Ascending aorta (tissue), 2 donors: ENCODE measurements at regions not wholly inside any gene's neighbourhood (a gene's known extent, or its start where the extent isn't known, plus 50 kb on each side); places are given as distances from the start of the nearest gene placed in this dataset.

Experiments
- DNase-seq, 2 donors: peaks; one replicate each; pipeline ENCODE4 v3.0.0-alpha.2; 2019; ENCODE audit warnings: low spot score in 2 of 2
- H3K27ac ChIP-seq, 2 donors: fragments of 200-600 bp; sonication (generic); one replicate each; pipeline ENCODE4 v1.5.1; 2016 to 2017; ENCODE audit warnings: mild to moderate bottlenecking in 1 of 2
- H3K27me3 ChIP-seq: fragments of 200-600 bp; sonication (generic); one replicate; pipeline ENCODE4 v1.5.1; 2017
- H3K36me3 ChIP-seq, 2 donors: fragments of 200-600 bp; sonication (generic); one replicate each; pipeline ENCODE4 v1.5.1; 2016
- H3K4me1 ChIP-seq, 2 donors: fragments of 200-600 bp; sonication (generic); one replicate each; pipeline ENCODE4 v1.5.1; 2016 to 2017; ENCODE audit warnings: mild to moderate bottlenecking in 1 of 2
- H3K4me3 ChIP-seq, 2 donors: fragments of 200-600 bp; sonication (generic); one replicate each; pipeline ENCODE4 v1.5.1; 2016 to 2017; ENCODE audit warnings: mild to moderate bottlenecking in 1 of 2
- H3K9me3 ChIP-seq, 2 donors: fragments of 200-600 bp; sonication (generic); one replicate each; pipeline ENCODE4 v1.5.1; 2016
- CTCF ChIP-seq, 3 experiments: fragments of 200-600 bp in 2 of 3; fragments of 450-650 bp in 1 of 3; sonication (generic) in 2 of 3; IDR thresholded peaks; one replicate each; pipeline ENCODE4 v1.5.1; 2016 to 2019; ENCODE audit warnings: antibody characterized with exemption in 3 of 3, mild to moderate bottlenecking in 1 of 3, moderate library complexity in 1 of 3
- intact Hi-C: fragments of 100-400 bp; cut with DNase I; formaldehyde crosslinking; loops from one replicate; pipeline ENCODE4 v1.15.1; 2023

GRCh38 chr12:77682488-77682887 lies 148.2 kb upstream of the NAV3 start:
- no peak for TF ChIP-seq CTCF (IDR thresholded peaks at IDR 0.05)
- no peak overlapping the region for H3K4me3 ChIP-seq
- no peaks in the 10 kb centered on the region for H3K4me1 ChIP-seq
- H3K36me3 ChIP-seq, result no peaks in the 10 kb centered on the region
- intact Hi-C loops, result loop anchor here (10.0 kb wide), 1 partner anchor 528 kb away; no protein-coding TSS in a partner anchor
- H3K27me3 ChIP-seq, result no peaks in the 10 kb centered on the region
- no peak overlapping the region for H3K27ac ChIP-seq
- DNase-seq, result no peak
- no peaks in the 10 kb centered on the region for H3K9me3 ChIP-seq

DNA sequence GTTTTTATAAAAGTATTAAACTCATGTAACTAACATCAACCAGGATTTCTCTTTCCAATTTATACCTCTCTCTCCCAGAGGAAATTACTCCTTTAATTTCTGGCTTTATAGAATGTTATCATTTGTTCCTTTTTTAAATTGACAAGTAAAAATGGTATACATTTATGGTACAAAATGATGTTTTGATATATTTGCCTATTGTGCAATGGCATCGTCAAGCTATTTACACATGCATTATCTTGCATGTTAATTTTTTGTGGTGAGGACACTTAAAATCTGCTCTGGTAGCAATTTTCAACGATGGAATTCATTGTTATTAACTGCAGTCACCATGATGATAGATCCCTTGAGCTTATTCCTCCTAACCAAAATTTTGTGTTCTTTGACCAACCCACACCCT lies 149.0 kb upstream of the NAV3 start:
- DNase-seq, result no peak
- TF ChIP-seq CTCF (IDR thresholded peaks at IDR 0.05), result no peak
- Histone ChIP-seq H3K9me3 (no peaks in the 10 kb centered on the region), H3K36me3 (no peaks in the 10 kb centered on the region), H3K27me3 (no peaks in the 10 kb centered on the region), H3K27ac (no peak overlapping the region), H3K4me1 (no peaks in the 10 kb centered on the region), H3K4me3 (no peak overlapping the region)
- intact Hi-C loops, result loop anchor here (10.0 kb wide), 1 partner anchor 527 kb away; no protein-coding TSS in a partner anchor

- Histone ChIP-seq H3K27me3 (no peaks in the 10 kb centered on the region), H3K9me3 (no peaks in the 10 kb centered on the region), H3K4me1 (no peaks in the 10 kb centered on the region), H3K4me3 (no peak overlapping the region), H3K27ac (no peak overlapping the region), H3K36me3 (no peaks in the 10 kb centered on the region)
- intact Hi-C loops, result loop anchor here (10.0 kb wide), 1 partner anchor 525 kb away; no protein-coding TSS in a partner anchor
- DNase-seq, result no peak
- no peak for TF ChIP-seq CTCF (IDR thresholded peaks at IDR 0.05)
Observed at GRCh38 chr12:77679686-77680085, 151.0 kb upstream of the NAV3 start.

GRCh38 chr12:77678621-77679020 lies 152.1 kb upstream of the NAV3 start:
- Histone ChIP-seq H3K4me1 (no peaks in the 10 kb centered on the region), H3K9me3 (no peaks in the 10 kb centered on the region), H3K27me3 (no peaks in the 10 kb centered on the region), H3K27ac (no peak overlapping the region), H3K36me3 (no peaks in the 10 kb centered on the region), H3K4me3 (no peak overlapping the region)
- no peak for TF ChIP-seq CTCF (IDR thresholded peaks at IDR 0.05)
- no peak for DNase-seq
- intact Hi-C loops, result no loop called here

- no peak for TF ChIP-seq CTCF (IDR thresholded peaks at IDR 0.05)
- no peak for DNase-seq
- Histone ChIP-seq H3K27me3 (no peaks in the 10 kb centered on the region), H3K9me3 (peaks cover 0 to 15% of the 10 kb centered on the region in 2 donors), H3K36me3 (no peaks in the 10 kb centered on the region), H3K27ac (no peak overlapping the region), H3K4me1 (no peaks in the 10 kb centered on the region), H3K4me3 (no peak overlapping the region)
- intact Hi-C loops, result no loop called here
Observed at GRCh38 chr12:77667101-77667500, 163.6 kb upstream of the NAV3 start.

GRCh38 chr12:77648716-77649115 lies 182.0 kb upstream of the NAV3 start:
- intact Hi-C loops, result no loop called here
- H3K9me3 ChIP-seq, result no peaks in the 10 kb centered on the region
- no peak for DNase-seq
- H3K27me3 ChIP-seq, result no peaks in the 10 kb centered on the region
- no peak for TF ChIP-seq CTCF (IDR thresholded peaks at IDR 0.05)
- no peak overlapping the region for H3K4me3 ChIP-seq
- H3K36me3 ChIP-seq, result no peaks in the 10 kb centered on the region
- no peak overlapping the region for H3K27ac ChIP-seq
- no peaks in the 10 kb centered on the region for H3K4me1 ChIP-seq
